ENCODE measurements at regions not wholly inside any gene's neighbourhood (a gene's known extent, or its start where the extent isn't known, plus 50 kb on each side); places are given as distances from the start of the nearest gene placed in this dataset.

DNA sequence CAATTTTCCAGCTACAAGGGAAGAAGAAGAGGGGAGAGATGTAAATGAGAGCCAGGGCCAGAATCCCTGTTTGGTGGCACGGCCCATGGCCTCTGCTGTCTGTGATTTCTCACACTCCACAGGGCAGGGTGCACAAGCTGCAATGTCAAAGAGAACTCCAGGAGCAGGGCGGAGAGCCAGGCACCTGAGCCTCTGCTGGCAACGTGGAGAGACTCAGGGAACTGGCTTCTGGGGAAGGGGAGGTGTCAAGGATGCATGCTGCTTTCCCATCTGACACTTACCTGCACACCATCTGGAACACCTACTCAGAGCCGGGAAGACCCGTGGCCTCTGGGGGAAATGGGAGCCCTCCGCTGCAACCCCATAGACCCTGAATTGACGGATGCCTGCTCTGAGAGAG, 507.5 kb upstream of the NR2F2 start:
- DNase-seq, result no peak

DNA sequence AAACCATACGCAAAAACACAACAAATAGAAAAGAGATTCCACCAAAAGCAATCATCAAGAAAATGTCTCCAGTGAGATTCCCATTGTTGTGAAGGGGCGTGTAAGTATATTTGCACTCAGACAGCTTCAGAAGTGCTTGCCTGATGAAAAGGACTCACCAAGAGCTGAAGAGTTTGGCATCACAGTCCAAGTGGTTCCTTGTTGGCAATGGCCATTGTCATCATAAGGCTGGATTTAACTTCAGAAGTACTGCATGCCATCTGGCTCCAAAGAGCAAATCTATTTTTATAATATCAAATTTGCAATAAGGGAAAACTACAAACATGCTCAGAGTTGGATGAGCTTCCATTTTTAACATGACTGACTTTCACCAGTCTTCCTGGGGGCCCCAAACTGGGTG, 505.3 kb upstream of the NR2F2 start:
- no peak for DNase-seq

DNA sequence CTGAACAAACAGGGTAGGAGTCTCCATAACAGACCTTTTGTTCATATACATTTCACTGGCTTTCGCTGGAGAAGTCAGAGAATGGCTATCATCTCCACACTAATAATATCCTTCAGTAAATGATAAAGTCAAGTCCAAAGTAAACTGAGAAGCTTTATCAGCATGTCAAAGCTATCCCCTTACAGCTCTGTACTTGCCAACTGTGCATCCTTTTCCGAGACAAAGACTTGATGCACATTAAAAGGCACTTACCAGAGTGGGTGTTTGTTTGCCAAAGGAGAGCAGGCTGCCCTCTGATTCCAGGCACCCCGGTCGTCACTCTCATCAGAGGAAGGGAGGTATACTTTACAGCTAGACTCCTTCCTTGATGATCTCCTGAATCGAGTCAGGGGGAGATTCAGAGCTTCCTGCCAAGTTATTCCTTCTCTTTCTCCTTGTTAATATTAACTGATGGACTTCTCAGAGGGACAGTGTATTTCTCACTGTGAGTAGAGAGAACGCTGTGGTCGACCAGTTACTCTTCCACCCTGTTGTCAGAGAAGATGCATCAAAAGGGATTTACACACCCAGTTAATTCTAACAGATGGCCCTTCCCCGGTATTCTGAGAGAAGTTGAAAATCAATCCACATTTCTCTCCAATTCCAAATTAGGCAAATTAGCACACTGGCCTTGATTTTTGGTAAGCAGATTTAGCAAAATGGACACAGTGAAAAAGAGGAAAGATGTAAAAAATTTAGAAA, 504.7 kb upstream of the NR2F2 start:
- DNase-seq, result no peak

DNA sequence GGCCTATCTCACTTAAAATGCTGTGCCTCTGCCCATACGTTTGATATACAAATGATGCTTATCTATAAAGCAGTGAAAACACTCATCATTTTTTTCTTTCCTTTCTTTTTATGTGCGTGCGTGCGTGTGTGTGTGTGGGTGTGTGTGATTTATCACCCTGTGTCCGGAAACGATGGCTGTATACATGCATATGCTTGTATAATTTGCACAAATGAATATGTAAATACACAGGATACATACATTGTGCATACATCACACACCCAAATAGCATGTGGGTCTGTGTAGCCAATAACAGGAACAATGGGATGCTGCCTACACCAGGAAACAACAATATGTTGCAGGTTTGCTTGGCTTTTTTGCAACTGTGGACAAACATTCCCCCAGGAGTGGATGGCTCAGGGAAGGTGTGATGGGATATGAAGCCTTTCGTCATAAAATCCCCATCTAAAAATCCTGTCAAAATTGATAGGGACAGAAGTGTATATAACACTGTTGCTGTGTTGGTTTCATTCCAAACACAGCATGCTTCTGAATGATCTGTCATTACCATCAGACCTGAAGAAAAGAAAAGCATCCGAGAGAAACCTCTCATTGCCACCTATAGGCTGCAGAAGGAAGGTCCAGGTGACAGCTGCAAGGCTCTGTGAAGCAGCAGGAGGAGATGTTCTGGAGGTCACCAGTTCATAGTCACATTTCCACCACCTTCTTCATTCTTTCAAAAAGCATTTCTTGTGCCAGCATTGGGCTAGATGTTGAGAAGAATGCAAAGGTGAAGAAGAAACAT, 503.9 kb upstream of the NR2F2 start:
- no peak for DNase-seq

DNA sequence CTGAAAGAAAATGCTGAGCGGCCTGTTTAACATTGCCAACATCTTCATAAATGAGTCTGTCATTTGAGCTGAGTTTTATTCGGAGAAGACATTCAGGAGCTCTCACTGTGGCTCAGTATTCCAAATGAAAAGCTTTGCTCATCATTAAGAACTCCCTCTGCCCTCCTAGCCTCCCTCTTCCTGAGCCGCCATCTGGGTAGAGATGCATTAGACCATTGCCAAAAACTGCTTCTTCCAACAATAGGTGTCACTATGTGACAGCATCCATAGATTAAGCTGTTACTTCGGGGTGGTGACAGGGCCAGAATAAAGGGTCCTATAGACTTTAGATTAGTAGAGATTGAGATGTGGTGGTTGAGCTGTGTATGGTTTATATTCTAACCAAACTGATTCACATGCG, 501.4 kb upstream of the NR2F2 start:
- DNase-seq, result no peak

DNA sequence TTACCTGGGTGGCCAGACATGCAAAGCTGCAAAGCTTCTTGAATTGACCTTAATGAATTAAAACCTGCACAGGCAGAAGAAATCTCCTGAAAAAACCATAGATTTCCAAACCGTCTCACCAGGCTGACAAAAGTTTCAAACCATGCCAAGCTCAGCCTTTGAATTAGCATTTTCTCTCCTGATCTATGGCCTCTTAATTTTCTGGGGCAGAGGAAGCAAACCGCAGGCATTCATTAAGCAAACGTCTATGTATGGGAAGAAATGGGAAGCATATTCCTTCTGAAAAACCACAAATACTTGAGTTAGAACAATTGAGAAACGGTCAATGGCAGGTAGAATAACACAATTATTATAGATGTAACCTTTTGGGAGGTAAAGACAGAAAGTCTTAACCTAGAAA, 500.2 kb upstream of the NR2F2 start:
- no peak for DNase-seq

DNA sequence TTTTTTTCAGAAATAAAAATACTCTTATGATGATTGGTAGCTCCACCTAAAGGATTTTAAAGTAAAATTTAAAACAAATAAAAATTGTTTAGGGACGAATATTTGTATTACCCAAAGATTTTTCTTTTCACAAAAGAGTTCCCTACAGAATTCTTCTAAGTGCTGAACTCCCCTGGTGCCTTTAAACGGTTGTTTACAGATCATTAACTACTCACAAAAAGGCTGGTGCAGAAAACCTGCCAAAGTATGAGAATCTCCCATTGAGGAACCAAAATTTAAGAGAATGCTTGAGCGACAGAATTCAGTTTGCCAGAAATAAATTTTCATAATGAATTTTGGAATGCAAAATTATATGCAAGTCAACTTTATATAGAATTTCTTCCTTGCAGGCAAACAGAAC, 497.8 kb upstream of the NR2F2 start:
- DNase-seq, result no peak

DNA sequence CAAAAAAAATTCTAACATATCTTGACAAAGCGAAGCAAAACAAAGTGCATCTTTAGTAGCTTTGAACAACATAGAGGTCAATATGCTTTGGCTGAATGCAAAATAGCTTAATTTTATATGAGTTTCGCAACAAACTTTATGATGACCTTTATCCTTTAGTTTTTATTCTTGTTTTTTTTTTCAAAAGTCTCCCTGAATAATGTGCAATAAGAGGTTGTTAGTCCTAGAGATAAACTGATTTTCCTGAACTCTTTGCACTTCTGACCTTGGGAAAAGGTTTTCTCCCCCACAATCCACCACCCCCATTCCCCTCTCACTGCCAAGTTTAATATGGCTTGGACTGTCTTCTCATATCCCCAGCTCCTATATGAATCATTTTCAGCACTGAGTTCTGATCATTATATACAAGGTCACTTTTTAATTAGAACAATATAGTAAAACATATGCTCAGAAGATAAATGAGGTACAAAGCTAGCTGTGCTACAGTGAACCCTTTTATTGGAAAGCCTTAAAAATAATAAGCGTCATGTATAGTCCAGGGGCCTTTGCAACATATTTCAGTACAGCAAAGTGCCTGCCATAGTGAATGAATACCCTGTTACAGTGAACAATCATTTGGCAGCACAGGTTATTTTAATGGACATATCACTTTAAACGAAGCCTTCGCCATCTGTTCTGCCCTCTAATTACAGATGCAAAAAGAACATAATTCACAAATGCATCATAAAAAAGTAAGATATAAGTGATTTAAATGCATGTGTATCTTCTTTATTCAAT, 496.3 kb upstream of the NR2F2 start:
- DNase-seq, result no peak

DNA sequence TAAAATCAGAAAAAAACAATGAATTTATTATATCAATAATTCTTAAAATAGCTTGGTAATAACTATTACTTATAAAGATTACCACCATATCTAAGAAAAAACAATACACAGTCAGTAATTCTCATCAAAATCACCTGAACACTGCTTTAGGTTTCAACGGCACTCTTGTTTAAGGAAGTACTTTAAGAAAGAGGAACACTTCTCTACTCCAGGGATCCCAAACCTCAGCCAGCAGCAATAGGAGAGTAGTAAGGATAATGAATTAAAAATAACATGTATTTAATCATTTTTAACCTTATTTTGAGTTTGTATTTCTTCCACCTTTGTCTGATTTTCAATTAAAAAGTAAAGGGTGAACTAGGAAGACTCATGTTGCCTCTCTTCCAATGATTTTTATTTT, 494.0 kb upstream of the NR2F2 start:
- no peak for DNase-seq

DNA sequence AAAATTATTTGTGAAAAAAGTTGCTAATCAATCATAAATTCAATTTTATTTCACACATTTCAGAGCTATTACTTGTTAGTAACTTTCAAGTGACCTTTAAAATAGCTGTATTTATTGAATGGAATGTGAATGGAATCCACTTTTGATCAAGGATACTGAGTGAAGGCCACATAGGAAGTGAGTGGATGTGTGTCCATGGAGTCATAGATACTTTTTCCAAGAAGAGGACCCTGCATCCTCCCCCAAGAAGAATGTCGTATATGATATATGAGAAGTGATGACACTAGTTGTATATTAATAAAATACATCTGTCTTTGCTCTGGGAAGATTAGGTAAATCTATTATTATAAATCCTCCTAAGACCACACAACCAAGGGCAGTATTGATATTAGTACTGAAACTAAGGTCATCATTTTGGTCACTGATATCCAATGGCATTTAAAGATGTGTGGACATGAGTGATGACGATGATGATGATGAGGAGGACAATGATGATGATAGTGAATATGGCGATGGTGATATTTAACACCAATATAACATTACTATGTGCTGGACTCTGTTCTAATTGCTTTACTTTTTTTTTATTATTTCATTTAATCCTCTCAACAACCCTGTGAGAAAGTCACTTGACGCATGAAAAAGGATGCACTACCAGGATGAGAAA, 493.0 kb upstream of the NR2F2 start:
- DNase-seq, result no peak

DNA sequence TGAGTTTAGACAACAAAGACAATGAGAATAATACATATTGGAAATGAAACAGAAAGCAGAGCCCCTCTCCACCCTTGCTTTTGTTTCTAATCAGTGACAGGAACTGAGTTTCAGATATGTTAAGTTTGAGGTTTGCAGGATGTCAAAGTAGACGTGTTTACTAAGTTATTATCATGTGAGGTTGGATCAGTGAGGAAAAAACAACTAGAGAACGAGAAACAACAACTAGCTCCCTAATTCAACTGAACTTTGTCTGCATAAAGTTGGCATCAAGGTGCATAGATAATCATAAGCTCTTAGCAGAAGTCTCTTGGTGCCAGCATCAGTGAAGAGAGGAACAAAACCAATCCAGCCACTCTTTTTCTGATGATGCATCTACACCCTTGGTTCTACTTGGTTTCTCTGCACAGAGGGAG, 491.1 kb upstream of the NR2F2 start:
- DNase-seq, result no peak

DNA sequence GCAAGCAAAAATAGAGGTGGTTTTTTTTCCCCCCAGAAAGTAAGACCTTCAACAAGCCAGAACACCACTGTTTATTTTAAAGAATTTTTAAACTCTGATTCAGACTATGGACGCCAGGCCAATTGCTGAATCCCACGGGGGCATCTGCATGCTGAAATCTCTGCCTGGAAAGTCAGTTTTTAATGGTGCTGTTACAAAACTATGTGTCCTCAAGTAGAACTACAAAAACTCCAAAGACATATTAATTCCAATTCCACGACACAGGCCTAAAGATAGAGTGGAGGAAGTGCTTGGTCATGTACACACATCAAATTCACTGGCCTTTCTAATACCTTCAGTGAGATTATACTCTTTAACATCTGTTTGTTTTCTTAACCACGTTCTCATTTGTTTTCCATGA, 490.5 kb upstream of the NR2F2 start:
- DNase-seq, result no peak

DNA sequence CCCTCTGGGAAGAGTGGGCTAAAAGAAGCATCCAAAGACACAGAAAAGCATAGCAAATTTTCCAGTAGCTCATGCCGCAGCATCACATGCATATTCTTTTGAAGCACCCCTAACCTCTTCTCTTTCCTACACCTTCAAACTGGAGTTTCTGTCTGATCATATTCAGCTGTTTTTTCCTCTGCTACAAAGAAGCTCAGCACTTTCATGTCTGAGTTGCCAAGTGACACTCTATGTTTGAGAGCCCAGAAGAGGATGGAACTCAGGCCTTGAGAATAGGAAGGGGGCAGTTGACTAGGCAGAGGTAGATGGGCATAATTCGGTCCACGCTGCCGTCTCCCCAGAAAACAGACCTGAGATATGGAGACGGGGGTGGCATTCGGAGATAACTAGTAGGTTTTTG, 489.6 kb upstream of the NR2F2 start:
- DNase-seq, result no peak

DNA sequence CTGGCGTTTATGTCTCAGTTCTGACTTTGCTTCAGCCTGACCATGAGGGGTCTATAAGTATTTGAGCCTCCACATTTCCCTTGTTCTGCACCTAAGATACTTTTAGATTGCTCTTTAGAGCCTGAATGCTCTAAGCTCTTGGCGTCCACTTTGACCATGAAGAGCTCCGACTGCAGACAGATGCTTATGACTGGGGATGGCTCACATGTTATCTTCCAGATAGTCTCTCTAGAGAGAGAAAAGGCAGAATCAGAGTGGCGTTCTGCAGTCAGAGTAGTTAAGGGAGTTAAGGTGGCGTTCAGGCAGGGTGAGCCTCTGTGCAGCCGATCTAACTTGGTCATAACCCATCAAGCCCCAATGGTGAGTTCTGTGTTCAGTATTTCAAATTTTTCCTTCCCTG, 487.9 kb upstream of the NR2F2 start:
- DNase-seq, result no peak

DNA sequence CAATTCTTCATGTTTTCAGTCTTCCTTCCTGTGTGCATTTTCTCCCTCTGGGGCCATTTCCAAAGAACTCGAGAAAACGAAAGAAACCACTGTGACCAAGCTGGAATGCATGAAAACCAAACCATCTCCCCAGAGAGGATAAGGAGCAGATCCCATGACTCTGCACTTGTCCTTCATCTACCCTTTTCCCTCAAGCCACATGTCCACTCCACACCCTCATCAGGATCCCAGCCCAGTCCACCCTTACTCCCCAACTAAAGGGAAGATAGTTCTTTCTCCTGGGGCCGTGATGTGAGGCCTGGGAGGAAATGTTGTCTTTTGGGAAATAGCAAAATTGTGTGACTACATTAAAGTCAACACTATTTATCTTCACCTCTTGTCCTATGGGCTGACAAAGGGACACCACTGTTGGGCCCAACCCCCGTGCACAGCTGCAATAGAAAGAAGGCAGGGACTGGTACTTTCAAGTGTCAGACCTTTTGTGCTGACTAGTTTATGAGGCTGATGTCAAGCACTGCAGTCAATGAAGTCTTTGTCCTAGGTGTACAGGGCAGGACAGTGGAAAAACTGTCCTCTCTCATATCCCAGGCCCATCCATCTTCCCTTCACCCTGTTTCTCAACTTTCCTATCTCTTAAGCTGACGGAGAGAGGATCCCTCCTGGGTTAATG, 487.1 kb upstream of the NR2F2 start:
- DNase-seq, result no peak

DNA sequence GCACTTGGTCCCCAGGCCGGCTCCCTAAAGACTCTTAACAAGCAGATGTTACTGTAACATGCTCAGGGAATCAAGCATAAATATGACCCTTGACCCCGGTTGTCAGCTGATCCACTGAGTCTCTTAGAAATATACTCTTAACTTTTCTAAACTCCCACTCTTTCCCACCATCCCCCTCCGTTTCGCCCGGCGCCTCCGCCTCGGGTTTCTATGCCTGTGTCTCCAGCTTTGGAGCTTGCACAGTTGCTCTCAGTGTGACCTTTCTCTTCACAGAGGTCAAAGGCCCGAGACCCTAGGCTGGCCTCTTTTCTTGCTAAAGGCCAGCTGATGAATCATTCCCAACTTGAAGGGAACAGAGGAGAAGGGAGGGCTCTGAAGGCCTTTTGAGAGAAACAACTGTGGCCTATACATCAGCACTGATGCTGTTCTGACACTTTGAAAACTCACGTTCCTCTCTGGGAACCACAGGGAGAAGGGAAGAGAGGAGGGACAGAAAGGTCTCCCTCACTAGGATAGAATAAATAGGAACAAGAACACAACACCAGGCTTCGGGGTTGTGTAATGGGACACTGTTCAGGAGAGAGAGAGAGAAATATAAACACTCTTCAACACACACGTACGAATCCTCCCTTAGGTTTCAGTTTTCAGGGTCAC, 484.5 kb upstream of the NR2F2 start:
- DNase-seq, result no peak

DNA sequence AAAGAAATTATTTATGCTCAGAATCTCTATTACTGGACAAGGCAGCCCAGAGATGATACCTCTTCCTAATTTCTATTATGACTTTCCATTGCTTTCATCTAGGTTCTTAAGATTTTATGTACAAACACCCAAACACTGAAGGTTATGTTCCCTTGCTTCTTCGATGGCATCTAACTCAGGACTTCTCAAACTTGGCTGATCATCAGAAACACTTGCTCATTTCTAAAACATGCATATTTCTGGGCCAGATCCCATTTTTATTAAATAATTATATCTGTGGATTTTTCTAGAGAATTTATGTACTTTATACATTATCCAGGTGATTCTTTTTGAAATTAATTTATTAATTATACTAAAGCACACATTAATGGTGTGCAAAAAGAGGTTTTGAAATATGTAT, 482.4 kb upstream of the NR2F2 start:
- no peak for DNase-seq

DNA sequence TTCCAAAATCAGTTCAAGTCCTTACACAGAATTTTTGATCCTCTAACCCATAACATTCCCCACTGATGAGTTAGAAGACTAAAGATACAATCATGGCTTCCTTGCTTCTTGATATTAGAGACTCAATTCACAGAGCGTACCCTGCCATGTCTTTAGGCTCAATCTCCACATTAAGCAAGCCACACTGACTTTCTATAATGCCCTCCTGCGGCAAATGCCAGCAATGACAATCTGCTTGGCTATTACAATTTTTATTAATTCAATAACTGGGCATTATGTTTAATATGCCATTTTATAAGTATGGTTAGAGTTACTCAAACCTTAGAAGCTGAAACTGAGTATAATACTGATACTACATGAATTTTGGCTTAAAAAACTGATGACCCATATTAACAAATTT, 479.7 kb upstream of the NR2F2 start:
- DNase-seq, result no peak

DNA sequence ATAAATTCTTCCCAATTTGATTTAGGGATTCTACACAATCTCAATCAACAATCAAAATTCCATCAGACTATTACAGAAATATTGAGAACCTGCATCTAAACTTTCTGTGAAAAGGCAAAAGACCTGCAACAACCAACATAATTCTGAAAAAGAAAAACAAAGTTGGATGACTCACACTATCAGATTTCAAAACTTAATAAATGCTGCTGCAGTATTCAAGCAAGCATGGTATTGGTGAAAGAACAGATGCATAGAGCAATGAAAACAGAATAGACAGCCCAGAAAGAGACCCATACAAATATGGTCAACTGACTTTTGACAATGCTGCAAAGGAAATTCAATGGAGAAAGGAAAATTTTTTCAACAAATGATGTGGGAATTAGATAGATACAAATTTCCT, 477.1 kb upstream of the NR2F2 start:
- no peak for DNase-seq

DNA sequence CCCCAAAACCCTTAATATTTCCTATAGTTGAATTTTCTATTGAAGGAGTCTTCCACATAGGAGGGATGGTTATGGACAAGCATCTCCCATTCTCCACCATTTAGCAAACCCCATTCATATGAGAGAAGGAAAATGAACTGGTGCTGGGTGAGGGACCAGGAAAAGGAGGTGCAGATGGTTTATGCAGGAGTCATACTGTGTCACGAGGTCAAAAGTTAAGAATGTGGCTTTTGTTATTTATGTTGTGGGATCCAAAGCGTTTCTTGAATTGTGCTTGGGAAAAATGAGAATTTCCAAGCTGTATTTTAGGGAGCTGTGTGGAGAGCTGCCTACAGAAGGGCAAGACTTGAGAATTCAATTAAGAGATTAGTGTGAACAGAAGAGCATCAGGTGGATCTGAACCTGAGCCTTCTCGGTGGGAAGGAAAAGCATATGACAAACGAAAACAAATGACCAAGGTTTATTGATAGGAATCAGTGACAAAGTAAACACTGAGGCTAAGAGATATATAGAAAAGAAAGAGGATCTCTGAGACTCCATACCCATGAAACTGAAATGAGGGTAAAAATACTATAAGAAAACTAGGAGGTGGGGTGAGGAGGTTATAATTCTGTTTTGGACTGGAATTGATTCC, 473.3 kb upstream of the NR2F2 start:
- DNase-seq, result no peak

DNA sequence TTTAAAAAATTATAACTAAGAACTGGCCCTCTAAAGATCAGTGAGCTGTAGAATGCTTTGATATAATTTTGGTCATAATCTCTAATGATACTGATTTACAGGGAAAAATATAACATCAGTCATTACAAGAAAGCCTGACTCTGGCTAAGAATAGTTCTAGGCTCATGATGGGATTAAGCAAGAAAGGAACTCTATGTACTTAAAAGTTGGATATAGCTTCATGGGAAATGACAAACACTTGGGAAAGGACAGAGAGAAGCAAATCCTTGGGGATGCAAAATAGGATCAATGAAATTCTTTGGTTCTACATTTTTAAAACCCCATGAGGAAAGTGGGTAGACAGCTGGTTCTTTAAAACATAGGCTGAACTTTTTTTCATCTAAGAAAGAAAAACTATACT, 472.7 kb upstream of the NR2F2 start:
- no peak for DNase-seq

DNA sequence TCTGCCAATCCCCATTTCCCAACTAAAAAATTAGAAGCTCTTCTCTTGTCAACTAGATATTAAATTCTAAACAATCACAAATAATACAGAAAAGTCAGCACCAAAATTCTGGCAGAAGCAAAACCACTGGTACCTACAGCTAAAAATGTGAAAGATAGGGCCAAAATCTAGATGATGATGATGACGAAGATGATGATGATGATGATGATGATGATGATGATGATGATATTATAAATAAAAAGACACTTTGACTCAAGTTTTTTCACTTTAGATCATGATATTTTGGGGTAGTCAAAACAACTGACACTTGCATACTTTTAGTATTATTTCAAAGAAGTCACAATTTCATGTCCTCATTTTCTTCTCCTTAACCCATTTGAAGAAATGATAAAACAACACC, 470.1 kb upstream of the NR2F2 start:
- no peak for DNase-seq
